ENCODE measurements at regions not wholly inside any gene's neighbourhood (a gene's known extent, or its start where the extent isn't known, plus 50 kb on each side); places are given as distances from the start of the nearest gene placed in this dataset.

DNA sequence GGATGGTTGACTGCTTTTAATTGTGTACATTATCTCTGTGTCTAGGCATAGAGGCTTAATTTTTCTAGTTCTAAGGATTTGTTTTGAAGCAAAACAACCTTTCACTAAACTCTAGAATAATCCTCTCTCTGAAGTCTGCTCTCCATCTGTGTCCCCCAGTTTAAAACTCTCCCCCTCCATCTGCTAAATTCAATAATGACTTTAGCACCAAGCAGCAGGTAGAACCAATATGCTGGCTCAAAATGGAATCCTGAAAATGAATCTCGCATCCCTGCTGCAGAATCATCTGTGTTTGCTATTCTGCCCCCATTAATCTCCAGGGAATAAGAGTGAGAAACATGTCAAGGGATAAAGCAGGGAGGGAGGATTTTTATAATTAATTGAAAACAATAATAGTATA lies 111.8 kb downstream of the TUSC7 start:
- H3K4me3 Mint-ChIP-seq = no peak overlapping the region
- H3K9me3 Mint-ChIP-seq (ENCODE audit: insufficient read depth) = no peaks in the 10 kb centered on the region
- H3K27me3 Mint-ChIP-seq (ENCODE audit: low read depth) = no peaks in the 10 kb centered on the region
- POLR2A ChIA-PET = no interaction called here
- CTCF ChIA-PET = no interaction called here
- ATAC-seq = no peak
- no peak for DNase-seq
- H3K36me3 Mint-ChIP-seq (ENCODE audit: low read depth) = no peaks in the 10 kb centered on the region
- no peaks in the 10 kb centered on the region for H3K4me1 Mint-ChIP-seq (ENCODE audit: low read depth)
- no peak overlapping the region for H3K27ac Mint-ChIP-seq

DNA sequence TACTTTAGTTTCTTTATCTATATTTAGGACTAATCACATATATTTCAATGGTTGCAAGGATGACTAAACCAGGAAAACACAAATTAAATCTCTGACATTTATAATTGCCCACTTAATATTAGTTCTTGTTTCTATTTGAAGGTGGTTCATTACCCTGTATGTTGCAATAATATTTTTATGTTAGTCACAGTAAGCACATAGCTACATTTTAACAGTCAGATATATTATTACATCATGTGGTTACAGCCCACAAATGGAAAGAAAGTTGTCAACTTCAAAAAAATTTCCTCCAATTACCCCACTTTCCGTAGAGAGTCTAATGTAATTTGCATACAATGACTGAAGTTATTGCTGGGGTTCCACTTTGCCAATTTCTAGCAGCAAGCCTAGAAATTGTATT lies 114.6 kb downstream of the TUSC7 start:
- Mint-ChIP-seq H3K4me1 (ENCODE audit: low read depth) (no peaks in the 10 kb centered on the region), H3K27ac (no peak overlapping the region), H3K9me3 (ENCODE audit: insufficient read depth) (no peaks in the 10 kb centered on the region), H3K4me3 (no peak overlapping the region), H3K27me3 (ENCODE audit: low read depth) (no peaks in the 10 kb centered on the region), H3K36me3 (ENCODE audit: low read depth) (no peaks in the 10 kb centered on the region)
- ATAC-seq (no peak), DNase-seq (no peak)
- ChIA-PET CTCF (no interaction called here), POLR2A (no interaction called here)

DNA sequence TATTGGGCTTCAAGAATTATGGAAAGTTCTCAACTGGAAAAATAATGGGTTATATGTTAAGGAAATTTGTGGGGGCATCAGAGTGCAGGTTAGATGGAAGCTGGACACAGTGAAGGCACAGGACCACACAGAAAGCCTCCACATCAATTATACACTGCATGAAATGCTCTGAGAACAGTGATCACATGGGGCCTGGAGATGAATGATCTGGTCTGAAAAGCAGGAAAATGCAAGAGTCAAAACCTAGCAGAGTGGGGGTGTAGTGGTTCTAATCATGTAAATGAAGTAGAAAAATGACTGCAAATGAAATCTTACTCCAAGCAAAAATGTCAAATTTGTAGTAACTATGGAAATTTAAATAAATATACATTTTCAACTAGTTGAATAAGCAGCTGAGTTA lies 123.6 kb downstream of the TUSC7 start:
- H3K36me3 Mint-ChIP-seq (ENCODE audit: low read depth) = no peaks in the 10 kb centered on the region
- H3K4me3 Mint-ChIP-seq = no peak overlapping the region
- no peaks in the 10 kb centered on the region for H3K27me3 Mint-ChIP-seq (ENCODE audit: low read depth)
- POLR2A ChIA-PET = no interaction called here
- no peak overlapping the region for H3K27ac Mint-ChIP-seq
- ATAC-seq (no peak), DNase-seq (no peak)
- CTCF ChIA-PET = no interaction called here
- no peaks in the 10 kb centered on the region for H3K9me3 Mint-ChIP-seq (ENCODE audit: insufficient read depth)
- no peaks in the 10 kb centered on the region for H3K4me1 Mint-ChIP-seq (ENCODE audit: low read depth)

DNA sequence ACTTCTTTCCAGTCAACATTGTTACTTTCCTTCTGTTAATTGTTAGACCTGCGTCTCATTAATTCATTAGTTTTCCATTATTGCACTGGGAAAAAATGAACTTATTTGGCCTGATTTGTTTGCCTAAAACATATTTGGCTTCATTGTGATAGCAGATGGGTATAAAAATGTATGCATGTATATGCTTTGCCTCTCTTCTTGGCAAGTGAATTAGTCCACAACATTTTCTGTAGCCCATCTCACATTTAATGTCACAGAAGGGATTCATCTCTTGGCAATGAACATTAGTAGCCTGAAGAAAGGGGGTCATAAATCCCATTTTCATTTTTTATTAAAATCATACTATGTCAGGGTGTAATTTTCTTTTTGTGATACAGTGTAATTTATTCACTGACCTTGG lies 125.2 kb downstream of the TUSC7 start:
- ChIA-PET CTCF (no interaction called here), POLR2A (no interaction called here)
- no peaks in the 10 kb centered on the region for H3K36me3 Mint-ChIP-seq (ENCODE audit: low read depth)
- no peaks in the 10 kb centered on the region for H3K27me3 Mint-ChIP-seq (ENCODE audit: low read depth)
- H3K4me1 Mint-ChIP-seq (ENCODE audit: low read depth) = no peaks in the 10 kb centered on the region
- H3K4me3 Mint-ChIP-seq = no peak overlapping the region
- no peak for DNase-seq
- H3K27ac Mint-ChIP-seq = no peak overlapping the region
- ATAC-seq = no peak
- no peaks in the 10 kb centered on the region for H3K9me3 Mint-ChIP-seq (ENCODE audit: insufficient read depth)

DNA sequence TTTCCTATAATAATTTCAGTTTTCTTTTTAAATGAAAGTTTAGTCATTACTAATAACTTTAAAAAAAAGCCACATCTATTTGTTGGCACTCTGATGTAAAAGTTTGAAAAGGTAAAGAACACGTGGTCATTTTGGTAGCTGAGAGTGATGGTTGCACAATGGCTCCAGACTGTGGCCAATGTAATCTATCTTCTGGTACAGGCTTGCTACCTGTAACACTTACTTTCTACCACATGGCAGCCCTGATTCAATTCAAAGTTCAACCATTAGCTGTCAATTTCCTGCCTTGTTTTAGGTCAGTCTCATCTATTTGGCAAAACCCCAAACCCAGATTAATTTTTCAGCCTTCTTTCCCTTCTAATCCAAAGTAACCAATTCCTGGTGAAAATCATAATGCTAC lies 126.1 kb downstream of the TUSC7 start:
- CTCF ChIA-PET = no interaction called here
- Mint-ChIP-seq H3K27ac (no peak overlapping the region), H3K4me3 (no peak overlapping the region), H3K9me3 (ENCODE audit: insufficient read depth) (no peaks in the 10 kb centered on the region), H3K4me1 (ENCODE audit: low read depth) (no peaks in the 10 kb centered on the region), H3K27me3 (ENCODE audit: low read depth) (no peaks in the 10 kb centered on the region), H3K36me3 (ENCODE audit: low read depth) (no peaks in the 10 kb centered on the region)
- DNase-seq (no peak), ATAC-seq (no peak)
- POLR2A ChIA-PET = no interaction called here

DNA sequence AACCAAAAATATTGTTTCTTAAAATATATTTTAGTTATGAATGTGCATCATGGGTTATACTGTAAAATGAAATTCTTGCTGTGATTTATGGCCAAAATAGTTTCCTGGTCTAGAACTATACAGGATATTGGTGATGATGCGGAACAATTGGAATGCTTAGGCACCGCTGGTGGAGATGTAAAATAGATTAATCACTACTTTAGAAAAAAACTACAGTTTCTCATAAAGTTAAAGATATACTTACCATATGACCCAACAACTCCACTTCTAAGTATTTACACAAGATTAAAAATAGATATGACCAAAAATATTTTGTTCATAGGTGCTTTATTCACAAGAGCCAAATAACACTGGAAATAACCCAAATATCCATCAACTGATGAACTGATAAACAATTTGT lies 126.7 kb downstream of the TUSC7 start:
- Mint-ChIP-seq H3K27ac (no peak overlapping the region), H3K27me3 (ENCODE audit: low read depth) (no peaks in the 10 kb centered on the region), H3K9me3 (ENCODE audit: insufficient read depth) (no peaks in the 10 kb centered on the region), H3K4me3 (no peak overlapping the region), H3K36me3 (ENCODE audit: low read depth) (no peaks in the 10 kb centered on the region), H3K4me1 (ENCODE audit: low read depth) (no peaks in the 10 kb centered on the region)
- DNase-seq (no peak), ATAC-seq (no peak)
- ChIA-PET POLR2A (no interaction called here), CTCF (no interaction called here)

DNA sequence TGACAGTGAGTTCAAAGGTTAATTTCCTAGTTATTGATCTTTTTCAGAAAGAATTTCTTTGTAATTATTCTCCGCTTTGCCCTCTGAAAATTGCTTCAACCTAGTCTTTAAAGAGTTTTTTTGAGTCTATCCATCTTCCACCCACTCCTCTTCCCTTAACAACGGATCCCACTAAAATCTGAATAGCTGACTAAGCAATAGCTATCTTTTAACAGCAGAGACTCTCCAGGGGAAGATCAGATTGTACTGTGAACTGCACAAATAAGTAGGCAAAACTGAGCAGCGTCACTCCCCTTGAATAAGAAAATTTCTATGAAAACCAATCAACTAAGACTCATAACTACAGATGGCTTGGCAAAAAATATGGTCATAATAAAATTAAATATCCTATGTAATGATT lies 127.9 kb downstream of the TUSC7 start:
- H3K27ac Mint-ChIP-seq = no peak overlapping the region
- no peaks in the 10 kb centered on the region for H3K36me3 Mint-ChIP-seq (ENCODE audit: low read depth)
- ATAC-seq (no peak), DNase-seq (no peak)
- no peaks in the 10 kb centered on the region for H3K9me3 Mint-ChIP-seq (ENCODE audit: insufficient read depth)
- CTCF ChIA-PET = no interaction called here
- no peaks in the 10 kb centered on the region for H3K4me1 Mint-ChIP-seq (ENCODE audit: low read depth)
- H3K27me3 Mint-ChIP-seq (ENCODE audit: low read depth) = no peaks in the 10 kb centered on the region
- POLR2A ChIA-PET = no interaction called here
- H3K4me3 Mint-ChIP-seq = no peak overlapping the region

DNA sequence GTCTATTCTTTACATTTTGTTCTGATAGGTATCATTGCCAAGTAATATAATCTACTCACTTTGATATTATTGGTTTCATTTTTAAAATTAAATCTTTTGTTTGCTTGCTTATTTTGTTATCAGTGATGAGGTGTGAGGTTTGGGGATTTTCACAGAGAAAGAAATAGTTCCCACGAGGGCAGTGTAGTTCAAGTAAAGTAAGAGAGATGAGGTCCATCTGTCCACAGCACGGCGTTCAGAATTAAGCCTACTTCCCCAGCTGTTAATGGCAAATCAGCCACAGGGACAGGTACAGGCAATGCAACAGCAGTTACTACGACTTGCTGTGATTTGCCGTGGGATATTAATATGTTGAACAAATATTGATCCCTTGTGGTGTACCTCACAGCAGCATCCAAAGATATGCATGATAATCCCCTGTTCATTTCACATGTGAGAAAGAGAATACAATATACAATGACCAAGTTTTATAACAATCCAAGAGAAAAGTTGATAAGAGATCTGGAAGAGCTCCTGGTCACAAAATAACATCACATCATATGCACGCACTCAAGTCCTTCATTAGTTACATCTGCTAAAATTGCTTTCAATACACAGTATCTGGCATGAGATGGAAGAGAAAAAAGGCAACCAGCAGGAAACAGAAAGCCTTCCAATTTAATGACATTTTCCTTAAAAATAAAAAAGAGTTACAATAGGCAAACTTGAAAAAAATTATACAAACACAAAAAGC lies 131.6 kb downstream of the TUSC7 start:
- no peak for ATAC-seq
- no peaks in the 10 kb centered on the region for H3K36me3 Mint-ChIP-seq (ENCODE audit: low read depth)

DNA sequence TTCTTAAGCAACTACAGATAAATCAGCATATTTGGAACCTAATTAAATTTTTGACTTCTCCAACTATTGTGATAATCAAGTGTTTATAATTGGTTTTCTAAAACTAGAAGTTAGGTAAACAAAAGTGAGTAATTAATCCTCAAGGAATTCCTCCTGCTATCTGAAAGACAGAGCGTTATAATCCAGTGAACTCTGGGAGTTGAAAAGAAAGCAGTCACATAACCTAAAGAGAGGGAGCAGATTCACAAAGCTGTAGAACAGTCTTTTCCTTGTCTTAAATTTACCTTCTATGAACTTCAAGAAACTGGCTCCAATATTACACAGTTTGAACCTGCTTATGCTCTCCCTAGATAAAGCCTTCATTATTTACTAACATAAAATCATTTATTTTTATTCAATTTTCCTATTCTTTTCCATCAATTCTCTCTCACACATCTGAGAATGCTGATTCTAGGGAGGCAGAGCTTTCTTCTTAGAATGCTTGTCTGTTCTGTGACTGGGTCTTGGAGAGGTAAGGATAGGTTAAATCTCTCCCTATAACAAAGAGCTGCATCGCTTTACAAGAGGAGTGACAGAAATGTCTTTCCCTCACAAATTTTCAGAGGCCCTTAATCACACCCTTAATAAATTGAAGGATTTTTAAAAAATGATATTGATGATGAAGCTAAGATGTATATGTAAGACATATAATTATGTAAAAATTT lies 132.8 kb downstream of the TUSC7 start:
- H3K27ac Mint-ChIP-seq = no peak overlapping the region
- H3K36me3 Mint-ChIP-seq (ENCODE audit: low read depth) = no peaks in the 10 kb centered on the region
- no peak for ATAC-seq
- H3K4me3 Mint-ChIP-seq = no peak overlapping the region
- no peaks in the 10 kb centered on the region for H3K9me3 Mint-ChIP-seq (ENCODE audit: insufficient read depth)
- ChIA-PET POLR2A (no interaction called here), CTCF (no interaction called here)
- DNase-seq = no peak
- no peaks in the 10 kb centered on the region for H3K4me1 Mint-ChIP-seq (ENCODE audit: low read depth)
- no peaks in the 10 kb centered on the region for H3K27me3 Mint-ChIP-seq (ENCODE audit: low read depth)

More for the DNA sequence above, 131.6 kb downstream of the TUSC7 start:
- Mint-ChIP-seq H3K27ac (no peak overlapping the region), H3K4me1 (ENCODE audit: low read depth) (no peaks in the 10 kb centered on the region), H3K4me3 (no peak overlapping the region), H3K9me3 (ENCODE audit: insufficient read depth) (no peaks in the 10 kb centered on the region), H3K27me3 (ENCODE audit: low read depth) (no peaks in the 10 kb centered on the region)
- ChIA-PET POLR2A (no interaction called here), CTCF (no interaction called here)
- DNase-seq = no peak

DNA sequence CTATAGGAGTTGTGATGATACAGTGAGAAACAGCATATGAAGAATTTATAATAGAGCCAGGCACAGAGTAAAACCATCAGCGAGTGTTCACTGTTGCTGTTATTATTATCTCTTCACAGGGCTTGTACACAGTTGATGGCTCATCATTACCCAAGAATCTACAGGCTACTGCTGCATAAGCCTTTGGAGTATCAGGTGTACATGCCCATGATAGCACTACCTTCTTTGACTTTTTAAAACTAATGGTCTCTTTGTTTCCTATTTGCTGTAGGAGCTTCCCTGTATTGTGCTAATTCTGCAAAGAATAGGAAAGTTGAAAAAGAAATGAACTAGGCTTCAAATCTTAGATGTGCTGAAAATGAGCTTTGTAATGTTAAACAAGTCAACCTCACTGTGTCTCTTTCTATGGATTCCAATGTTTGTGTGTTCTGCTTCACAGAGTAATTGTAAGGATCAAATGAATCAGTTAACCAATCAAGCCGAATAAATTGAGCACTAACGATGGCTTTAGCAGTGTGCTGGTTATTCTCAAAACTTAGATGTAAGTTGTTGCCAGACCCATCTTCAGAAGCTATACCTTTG lies 138.8 kb downstream of the TUSC7 start:
- Mint-ChIP-seq H3K27me3 (ENCODE audit: low read depth) (no peaks in the 10 kb centered on the region), H3K9me3 (ENCODE audit: insufficient read depth) (no peaks in the 10 kb centered on the region), H3K36me3 (ENCODE audit: low read depth) (no peaks in the 10 kb centered on the region), H3K4me1 (ENCODE audit: low read depth) (no peaks in the 10 kb centered on the region), H3K27ac (no peak overlapping the region), H3K4me3 (no peak overlapping the region)
- ChIA-PET POLR2A (no interaction called here), CTCF (no interaction called here)
- no peak for ATAC-seq
- DNase-seq = no peak

DNA sequence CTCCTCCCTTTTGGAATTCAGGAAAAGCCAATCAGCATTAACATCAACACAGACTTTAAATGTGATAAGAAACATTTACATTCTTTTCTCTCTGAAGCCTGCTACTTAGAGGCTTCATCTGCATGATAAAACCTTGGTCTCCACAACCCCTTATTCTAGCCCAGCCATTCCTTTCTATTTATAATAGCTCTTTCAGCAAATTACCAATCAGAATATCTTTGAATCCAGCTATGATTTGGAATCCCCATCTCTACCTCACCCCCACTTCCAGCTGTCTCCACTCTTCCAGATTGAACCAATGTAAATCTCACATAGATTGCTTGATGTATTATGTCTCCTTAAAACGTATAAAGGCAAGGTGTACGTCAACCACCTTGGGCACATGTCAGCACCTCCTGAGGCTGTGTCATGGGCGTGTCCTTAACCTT lies 139.7 kb downstream of the TUSC7 start:
- DNase-seq (no peak), ATAC-seq (no peak)
- no peak overlapping the region for H3K4me3 Mint-ChIP-seq
- ChIA-PET POLR2A (no interaction called here), CTCF (no interaction called here)
- no peaks in the 10 kb centered on the region for H3K36me3 Mint-ChIP-seq (ENCODE audit: low read depth)
- H3K9me3 Mint-ChIP-seq (ENCODE audit: insufficient read depth) = no peaks in the 10 kb centered on the region
- no peaks in the 10 kb centered on the region for H3K4me1 Mint-ChIP-seq (ENCODE audit: low read depth)
- H3K27me3 Mint-ChIP-seq (ENCODE audit: low read depth) = no peaks in the 10 kb centered on the region
- no peak overlapping the region for H3K27ac Mint-ChIP-seq

DNA sequence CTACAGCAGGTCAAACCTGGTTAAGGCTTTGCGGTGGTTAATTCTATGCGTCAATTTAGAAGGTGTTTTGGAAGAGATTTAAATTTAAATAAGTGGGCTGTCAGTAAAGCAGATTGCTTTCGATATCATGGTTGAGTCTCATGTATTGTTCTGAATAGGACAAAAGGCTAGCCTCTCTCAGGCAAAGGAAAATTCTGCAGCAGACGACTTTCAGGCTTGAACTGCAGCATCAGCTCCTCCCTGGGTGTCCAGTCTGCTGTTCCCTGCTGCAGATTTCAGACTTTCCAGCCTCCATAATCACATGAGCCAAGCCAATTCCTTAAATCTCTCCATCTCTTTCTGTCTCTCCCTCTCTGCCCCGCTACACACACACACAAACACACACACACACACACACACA lies 143.2 kb downstream of the TUSC7 start:
- ATAC-seq = no peak
- CTCF ChIA-PET = no interaction called here
- H3K27me3 Mint-ChIP-seq (ENCODE audit: low read depth) = no peaks in the 10 kb centered on the region

More for the DNA sequence above, 143.2 kb downstream of the TUSC7 start:
- Mint-ChIP-seq H3K4me3 (no peak overlapping the region), H3K4me1 (ENCODE audit: low read depth) (no peaks in the 10 kb centered on the region), H3K27ac (no peak overlapping the region), H3K36me3 (ENCODE audit: low read depth) (no peaks in the 10 kb centered on the region), H3K9me3 (ENCODE audit: insufficient read depth) (no peaks in the 10 kb centered on the region)
- no peak for DNase-seq
- POLR2A ChIA-PET = no interaction called here

All from activated CD8-positive, alpha-beta T cell treated with anti-CD3 and anti-CD28 coated beads, Interleukin-2, amount 10 ng/mL, durations not matched to agents 7 days and 5 days (primary cell).